ENCODE measurements at regions not wholly inside any gene's neighbourhood (a gene's known extent, or its start where the extent isn't known, plus 50 kb on each side); places are given as distances from the start of the nearest gene placed in this dataset.

- no peak for DNase-seq
Measured at GRCh38 chr2:222797871-222798270, 63.0 kb upstream of the ACSL3 start.

- no peak for DNase-seq
Measured at GRCh38 chr2:222798528-222798927, 62.3 kb upstream of the ACSL3 start.

GRCh38 chr2:222799262-222799918, 61.4 kb upstream of the ACSL3 start:
- no peak for DNase-seq

GRCh38 chr2:222802514-222803196, 58.2 kb upstream of the ACSL3 start:
- no peak for DNase-seq

GRCh38 chr2:222804351-222804750, 56.5 kb upstream of the ACSL3 start:
- DNase-seq, result no peak

- no peak for DNase-seq
Measured at GRCh38 chr2:222805591-222806304, 55.1 kb upstream of the ACSL3 start.

GRCh38 chr2:222806526-222807137, 54.2 kb upstream of the ACSL3 start:
- no peak for DNase-seq

- no peak for DNase-seq
Measured at GRCh38 chr2:222807431-222807830, 53.4 kb upstream of the ACSL3 start.

GRCh38 chr2:222809582-222809981, 51.3 kb upstream of the ACSL3 start:
- DNase-seq, result no peak

GRCh38 chr2:222810044-222810443, 50.8 kb upstream of the ACSL3 start:
- no peak for DNase-seq
